ENCODE measurements at regions not wholly inside any gene's neighbourhood (a gene's known extent, or its start where the extent isn't known, plus 50 kb on each side); places are given as distances from the start of the nearest gene placed in this dataset.

DNA sequence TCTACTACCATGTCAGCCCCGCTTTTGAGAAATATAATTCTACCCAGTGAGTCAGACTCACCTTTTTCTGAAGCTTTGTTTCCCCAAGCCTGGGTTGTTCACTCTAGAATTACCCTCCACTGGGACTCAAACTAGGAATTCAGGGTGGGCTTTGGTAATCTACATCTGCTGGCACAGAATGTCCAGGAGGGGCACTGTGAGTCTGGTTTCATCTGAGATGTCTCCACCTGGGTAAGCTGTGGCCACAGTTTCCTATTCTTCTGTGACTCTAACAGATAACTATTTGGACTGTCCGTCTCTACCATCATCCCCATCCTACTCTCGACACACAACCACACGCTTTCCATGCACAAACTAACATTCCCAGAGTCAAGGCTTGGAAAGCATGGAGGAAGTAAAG is 457.2 kb downstream of the STK39 start:
- Histone ChIP-seq H3K79me2 (ENCODE audit: insufficient read depth) (no peaks in the 10 kb centered on the region), H3K36me3 (replicated peaks in 1 of 2; ENCODE audit: control insufficient read depth in 1 of 2, insufficient read depth in 2 of 2, low read length in 1 of 2) (no peaks in the 10 kb centered on the region), H3K27ac (ENCODE audit: low read depth in 2 of 2, low read length in 1 of 2) (no peak overlapping the region), H3K4me3 (ENCODE audit: low read depth in 2 of 2, low read length in 1 of 2) (no peak overlapping the region; a peak in 1 of 4 replicates), H2AFZ (ENCODE audit: low read depth) (no peak overlapping the region), H4K20me1 (ENCODE audit: insufficient read depth) (no peaks in the 10 kb centered on the region), H3K27me3 (ENCODE audit: insufficient read depth) (no peaks in the 10 kb centered on the region), H3F3A (replicated peaks; ENCODE audit: insufficient read depth) (no peaks in the 10 kb centered on the region), H3K4me1 (ENCODE audit: control insufficient read depth in 1 of 2, insufficient read depth in 2 of 2, low read depth in 1 of 2, low read length in 1 of 2) (peaks cover 0 to 8% of the 10 kb centered on the region in 2 experiments; a peak in 2 of 4 replicates), H3K4me2 (no peak overlapping the region), H3K9me2 (no peaks in the 10 kb centered on the region), H3K9me3 (no peaks in the 10 kb centered on the region), H3K9ac (no peak overlapping the region)
- WGBS (ENCODE audit: low lambda C conversion rate): 67% methylated on average over 4 of the region's 4 CpGs
- TF ChIP-seq TEAD4 (IDR thresholded peaks at IDR 0.05; ENCODE audit: borderline replicate concordance, insufficient read depth): no peak
- no peak for TF ChIP-seq IRF3 (IDR thresholded peaks at IDR 0.05; ENCODE audit: low read depth, low read length)
- TF ChIP-seq, protein P1, sequence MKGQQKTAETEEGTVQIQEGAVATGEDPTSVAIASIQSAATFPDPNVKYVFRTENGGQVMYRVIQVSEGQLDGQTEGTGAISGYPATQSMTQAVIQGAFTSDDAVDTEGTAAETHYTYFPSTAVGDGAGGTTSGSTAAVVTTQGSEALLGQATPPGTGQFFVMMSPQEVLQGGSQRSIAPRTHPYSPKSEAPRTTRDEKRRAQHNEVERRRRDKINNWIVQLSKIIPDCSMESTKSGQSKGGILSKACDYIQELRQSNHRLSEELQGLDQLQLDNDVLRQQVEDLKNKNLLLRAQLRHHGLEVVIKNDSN (IDR thresholded peaks at IDR 0.05; ENCODE audit: borderline replicate concordance, low read depth): no peak
- TF ChIP-seq JUND (IDR thresholded peaks at IDR 0.05): no peak
- TF ChIP-seq, protein P2, sequence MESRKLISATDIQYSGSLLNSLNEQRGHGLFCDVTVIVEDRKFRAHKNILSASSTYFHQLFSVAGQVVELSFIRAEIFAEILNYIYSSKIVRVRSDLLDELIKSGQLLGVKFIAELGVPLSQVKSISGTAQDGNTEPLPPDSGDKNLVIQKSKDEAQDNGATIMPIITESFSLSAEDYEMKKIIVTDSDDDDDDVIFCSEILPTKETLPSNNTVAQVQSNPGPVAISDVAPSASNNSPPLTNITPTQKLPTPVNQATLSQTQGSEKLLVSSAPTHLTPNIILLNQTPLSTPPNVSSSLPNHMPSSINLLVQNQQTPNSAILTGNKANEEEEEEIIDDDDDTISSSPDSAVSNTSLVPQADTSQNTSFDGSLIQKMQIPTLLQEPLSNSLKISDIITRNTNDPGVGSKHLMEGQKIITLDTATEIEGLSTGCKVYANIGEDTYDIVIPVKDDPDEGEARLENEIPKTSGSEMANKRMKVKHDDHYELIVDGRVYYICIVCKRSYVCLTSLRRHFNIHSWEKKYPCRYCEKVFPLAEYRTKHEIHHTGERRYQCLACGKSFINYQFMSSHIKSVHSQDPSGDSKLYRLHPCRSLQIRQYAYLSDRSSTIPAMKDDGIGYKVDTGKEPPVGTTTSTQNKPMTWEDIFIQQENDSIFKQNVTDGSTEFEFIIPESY (IDR thresholded peaks at IDR 0.05; ENCODE audit: borderline replicate concordance, low read depth): no peak
- TF ChIP-seq FOXM1 (IDR thresholded peaks at IDR 0.05; ENCODE audit: low read depth): no peak
- TF ChIP-seq FOXJ3 (CRISPR knock-in tag; IDR thresholded peaks at IDR 0.05): no peak
- no peak for TF ChIP-seq MEF2A (IDR thresholded peaks at IDR 0.05; ENCODE audit: borderline replicate concordance, low read depth)
- no peak for TF ChIP-seq EP300 (IDR thresholded peaks at IDR 0.05; ENCODE audit: borderline replicate concordance in 1 of 2, low read depth in 1 of 2, low read length in 1 of 2)
- TF ChIP-seq, protein P3, sequence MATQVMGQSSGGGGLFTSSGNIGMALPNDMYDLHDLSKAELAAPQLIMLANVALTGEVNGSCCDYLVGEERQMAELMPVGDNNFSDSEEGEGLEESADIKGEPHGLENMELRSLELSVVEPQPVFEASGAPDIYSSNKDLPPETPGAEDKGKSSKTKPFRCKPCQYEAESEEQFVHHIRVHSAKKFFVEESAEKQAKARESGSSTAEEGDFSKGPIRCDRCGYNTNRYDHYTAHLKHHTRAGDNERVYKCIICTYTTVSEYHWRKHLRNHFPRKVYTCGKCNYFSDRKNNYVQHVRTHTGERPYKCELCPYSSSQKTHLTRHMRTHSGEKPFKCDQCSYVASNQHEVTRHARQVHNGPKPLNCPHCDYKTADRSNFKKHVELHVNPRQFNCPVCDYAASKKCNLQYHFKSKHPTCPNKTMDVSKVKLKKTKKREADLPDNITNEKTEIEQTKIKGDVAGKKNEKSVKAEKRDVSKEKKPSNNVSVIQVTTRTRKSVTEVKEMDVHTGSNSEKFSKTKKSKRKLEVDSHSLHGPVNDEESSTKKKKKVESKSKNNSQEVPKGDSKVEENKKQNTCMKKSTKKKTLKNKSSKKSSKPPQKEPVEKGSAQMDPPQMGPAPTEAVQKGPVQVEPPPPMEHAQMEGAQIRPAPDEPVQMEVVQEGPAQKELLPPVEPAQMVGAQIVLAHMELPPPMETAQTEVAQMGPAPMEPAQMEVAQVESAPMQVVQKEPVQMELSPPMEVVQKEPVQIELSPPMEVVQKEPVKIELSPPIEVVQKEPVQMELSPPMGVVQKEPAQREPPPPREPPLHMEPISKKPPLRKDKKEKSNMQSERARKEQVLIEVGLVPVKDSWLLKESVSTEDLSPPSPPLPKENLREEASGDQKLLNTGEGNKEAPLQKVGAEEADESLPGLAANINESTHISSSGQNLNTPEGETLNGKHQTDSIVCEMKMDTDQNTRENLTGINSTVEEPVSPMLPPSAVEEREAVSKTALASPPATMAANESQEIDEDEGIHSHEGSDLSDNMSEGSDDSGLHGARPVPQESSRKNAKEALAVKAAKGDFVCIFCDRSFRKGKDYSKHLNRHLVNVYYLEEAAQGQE (IDR thresholded peaks at IDR 0.05; ENCODE audit: low read depth, low read length): no peak
- TF ChIP-seq MXI1 (IDR thresholded peaks at IDR 0.05; ENCODE audit: low read depth, low read length): no peak
- TF ChIP-seq, protein P4, sequence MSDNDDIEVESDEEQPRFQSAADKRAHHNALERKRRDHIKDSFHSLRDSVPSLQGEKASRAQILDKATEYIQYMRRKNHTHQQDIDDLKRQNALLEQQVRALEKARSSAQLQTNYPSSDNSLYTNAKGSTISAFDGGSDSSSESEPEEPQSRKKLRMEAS (IDR thresholded peaks at IDR 0.05; ENCODE audit: low read depth): no peak
- no peak for TF ChIP-seq EZH2phosphoT487 (IDR thresholded peaks at IDR 0.05; ENCODE audit: borderline replicate concordance, low read depth)
- no peak for TF ChIP-seq TCF12 (IDR thresholded peaks at IDR 0.05)
- TF ChIP-seq RCOR1 (IDR thresholded peaks at IDR 0.05; ENCODE audit: low read length): no peak
- TF ChIP-seq CHD2 (IDR thresholded peaks at IDR 0.05; ENCODE audit: low read length, partially characterized antibody): no peak
- TF ChIP-seq, protein P5, sequence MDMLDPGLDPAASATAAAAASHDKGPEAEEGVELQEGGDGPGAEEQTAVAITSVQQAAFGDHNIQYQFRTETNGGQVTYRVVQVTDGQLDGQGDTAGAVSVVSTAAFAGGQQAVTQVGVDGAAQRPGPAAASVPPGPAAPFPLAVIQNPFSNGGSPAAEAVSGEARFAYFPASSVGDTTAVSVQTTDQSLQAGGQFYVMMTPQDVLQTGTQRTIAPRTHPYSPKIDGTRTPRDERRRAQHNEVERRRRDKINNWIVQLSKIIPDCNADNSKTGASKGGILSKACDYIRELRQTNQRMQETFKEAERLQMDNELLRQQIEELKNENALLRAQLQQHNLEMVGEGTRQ (IDR thresholded peaks at IDR 0.05; ENCODE audit: borderline replicate concordance, low read depth, low read length): no peak
- ChIA-PET POLR2A (no interaction called here), CTCF (interaction anchor here (1.5 to 1.6 kb wide), 2 partner anchors 12 to 326 kb away, joined by 3 read pairs; no protein-coding TSS in a partner anchor)
- DNase-seq: no peak

All from SK-N-SH (cell line).